IMR-90 (cell line): ENCODE measurements at regions not wholly inside any gene's neighbourhood (a gene's known extent, or its start where the extent isn't known, plus 50 kb on each side); places are given as distances from the start of the nearest gene placed in this dataset.

Experiments
- ATAC-seq: fragments of 200-7000 bp; cut with Tn5 transposase; 2 replicates; pipeline ENCODE4 v1.9.1; 2020; ENCODE audit warnings: low read depth, mild to moderate bottlenecking, moderate library complexity
- BruUV-seq: library from RNA; stranded (reverse); fragments of 400-500 nt; replicated peaks from 2 replicates; lab custom pipeline; 2021; lab: Mats Ljungman, UMichigan
- CTCF ChIA-PET: fragments of 300-600 bp; formaldehyde crosslinking; extraction: SDS; loops from one replicate; lab custom pipeline; 2021; ENCODE audit warnings: antibody characterized with exemption; lab: Yijun Ruan, JAX
- POLR2A ChIA-PET: fragments of 300-600 bp; sonication (Branson Sonifier 250); formaldehyde crosslinking; loops from one replicate; lab custom pipeline; 2022; ENCODE audit warnings: antibody characterized with exemption; ENCODE audit not compliant: unreplicated experiment; lab: Charles Lee
- DNase-seq: peaks from one replicate; pipeline ENCODE4 v3.0.0; 2013
- H2AFZ ChIP-seq: replicated peaks from 2 replicates; pipeline ENCODE3; 2013; ENCODE audit warnings: low read length, mild to moderate bottlenecking; ENCODE audit not compliant: poor library complexity
- H2AK5ac ChIP-seq: 2 replicates; pipeline ENCODE4 v1.6.1; 2013; ENCODE audit warnings: low read depth, low read length, inconsistent platforms
- H2AK9ac ChIP-seq: replicated peaks from 2 replicates; pipeline ENCODE3; 2013; ENCODE audit warnings: mild to moderate bottlenecking, low read depth, low read length, moderate library complexity; ENCODE audit not compliant: poor library complexity
- H2BK120ac ChIP-seq: 2 replicates; pipeline ENCODE4 v1.6.1; 2013; ENCODE audit warnings: low read depth, low read length, inconsistent platforms
- H2BK15ac ChIP-seq: 3 replicates; pipeline ENCODE4 v1.6.1; 2013; ENCODE audit warnings: low read depth, low read length, inconsistent platforms
- H2BK20ac ChIP-seq: 2 replicates; pipeline ENCODE4 v1.6.1; 2013; ENCODE audit warnings: low read depth, mild to moderate bottlenecking, inconsistent platforms, low read length, moderate library complexity
- H2BK5ac ChIP-seq: 2 replicates; pipeline ENCODE4 v1.6.1; 2013; ENCODE audit warnings: mild to moderate bottlenecking, low read depth, low read length, inconsistent platforms; ENCODE audit not compliant: poor library complexity, severe bottlenecking
- H3K14ac ChIP-seq: replicated peaks from 2 replicates; pipeline ENCODE4 v1.6.1; 2013; ENCODE audit warnings: low read depth, low read length, inconsistent platforms
- H3K18ac ChIP-seq: 2 replicates; pipeline ENCODE4 v1.6.1; 2013; ENCODE audit warnings: low read depth, low read length, control low read depth
- H3K23ac ChIP-seq: 2 replicates; pipeline ENCODE4 v1.6.1; 2013; ENCODE audit warnings: low read depth, low read length, inconsistent platforms
- H3K27ac ChIP-seq: 2 replicates; pipeline ENCODE4 v1.5.1; 2013; ENCODE audit warnings: mild to moderate bottlenecking, control low read depth, low read length; ENCODE audit not compliant: insufficient read depth
- H3K27me3 ChIP-seq: 2 replicates; pipeline ENCODE4 v1.6.1; 2013; ENCODE audit warnings: low read length; ENCODE audit not compliant: control insufficient read depth, insufficient read depth
- H3K36me3 ChIP-seq: 2 replicates; pipeline ENCODE4 v1.6.1; 2013; ENCODE audit warnings: low read length, mixed read lengths; ENCODE audit not compliant: control insufficient read depth, insufficient read depth
- H3K4ac ChIP-seq: 2 replicates; pipeline ENCODE4 v1.6.1; 2013; ENCODE audit warnings: low read depth, low read length, inconsistent platforms
- H3K4me1 ChIP-seq: 2 replicates; pipeline ENCODE4 v1.6.1; 2013; ENCODE audit warnings: low read length, mixed read lengths; ENCODE audit not compliant: control insufficient read depth, insufficient read depth
- H3K4me2 ChIP-seq: 2 replicates; pipeline ENCODE4 v1.6.1; 2013; ENCODE audit warnings: low read depth, mild to moderate bottlenecking, control low read depth, low read length, moderate library complexity
- H3K4me3 ChIP-seq: 2 replicates; pipeline ENCODE4 v1.5.1; 2013; ENCODE audit warnings: low read depth, mild to moderate bottlenecking, control low read depth, low read length, moderate library complexity; ENCODE audit not compliant: insufficient read depth
- H3K56ac ChIP-seq: 2 replicates; pipeline ENCODE4 v1.6.1; 2013; ENCODE audit warnings: low read length, inconsistent platforms; ENCODE audit not compliant: insufficient read depth; ENCODE audit errors: extremely low read depth
- H3K79me1 ChIP-seq, 2 experiments: 2 replicates each; pipeline ENCODE4 v1.6.1; 2013; ENCODE audit warnings: low read length in 2 of 2, inconsistent platforms in 1 of 2, low read depth in 1 of 2
- H3K9ac ChIP-seq: 2 replicates; pipeline ENCODE4 v1.6.1; 2013; ENCODE audit warnings: low read depth, low read length, control low read depth
- H3K9me1 ChIP-seq: 2 replicates; pipeline ENCODE4 v1.6.1; 2013; ENCODE audit warnings: low read length, inconsistent platforms; ENCODE audit not compliant: insufficient read depth
- H3K9me3 ChIP-seq: 2 replicates; pipeline ENCODE4 v1.6.1; 2013; ENCODE audit warnings: low read length; ENCODE audit not compliant: control insufficient read depth, insufficient read depth
- H4K20me1 ChIP-seq: 2 replicates; pipeline ENCODE4 v1.6.1; 2013; ENCODE audit warnings: low read length, inconsistent platforms; ENCODE audit not compliant: insufficient read depth
- H4K5ac ChIP-seq: 2 replicates; pipeline ENCODE4 v1.6.1; 2013; ENCODE audit warnings: mild to moderate bottlenecking, low read depth, low read length, control low read depth
- H4K8ac ChIP-seq, 2 experiments: 2 replicates each; pipeline ENCODE4 v1.6.1; 2013; ENCODE audit warnings: low read depth in 2 of 2, low read length in 2 of 2, control low read depth in 1 of 2, inconsistent platforms in 1 of 2
- H4K91ac ChIP-seq: 2 replicates; pipeline ENCODE4 v1.6.1; 2013; ENCODE audit warnings: low read depth, low read length, inconsistent platforms; ENCODE audit not compliant: insufficient read depth
- BHLHE40 ChIP-seq: fragments of 150-350 bp; IDR thresholded peaks from 2 replicates; pipeline ENCODE4 v1.6.1; 2016; ENCODE audit warnings: mild to moderate bottlenecking, low read depth, low read length
- CEBPB ChIP-seq: IDR thresholded peaks from 2 replicates; pipeline ENCODE4 v1.6.1; 2012; ENCODE audit warnings: low read depth, low read length, improper control_type of control experiment
- CHD1 ChIP-seq: IDR thresholded peaks from 2 replicates; pipeline ENCODE4 v1.6.1; 2012; ENCODE audit warnings: low read depth, low read length, improper control_type of control experiment
- ELK1 ChIP-seq: fragments of 150-350 bp; IDR thresholded peaks from 2 replicates; pipeline ENCODE4 v1.6.1; 2016; ENCODE audit warnings: low read depth, mild to moderate bottlenecking, low read length, moderate library complexity, borderline replicate concordance
- MAFK ChIP-seq: IDR thresholded peaks from 2 replicates; pipeline ENCODE4 v1.6.1; 2012; ENCODE audit warnings: low read depth, low read length, improper control_type of control experiment
- MAZ ChIP-seq: IDR thresholded peaks from 2 replicates; pipeline ENCODE4 v1.6.1; 2012; ENCODE audit warnings: low read depth, mild to moderate bottlenecking, low read length, improper control_type of control experiment, moderate library complexity, borderline replicate concordance
- MXI1 ChIP-seq: IDR thresholded peaks from 2 replicates; pipeline ENCODE4 v1.6.1; 2012; ENCODE audit warnings: low read depth, mild to moderate bottlenecking, low read length, moderate library complexity, borderline replicate concordance
- NFE2L2 ChIP-seq: fragments of 150-350 bp; IDR thresholded peaks from 2 replicates; pipeline ENCODE4 v1.6.1; 2016; ENCODE audit warnings: low read depth, mild to moderate bottlenecking, low read length
- POLR2A ChIP-seq: IDR thresholded peaks from 2 replicates; pipeline ENCODE4 v1.6.1; 2012; ENCODE audit warnings: mild to moderate bottlenecking, low read depth, low read length
- RCOR1 ChIP-seq: IDR thresholded peaks from 2 replicates; pipeline ENCODE4 v1.6.1; 2012; ENCODE audit warnings: mild to moderate bottlenecking, low read length, improper control_type of control experiment; ENCODE audit not compliant: insufficient replicate concordance
- SMC3 ChIP-seq: fragments of 150-350 bp; IDR thresholded peaks from 2 replicates; pipeline ENCODE4 v1.6.1; 2016; ENCODE audit warnings: low read depth, mild to moderate bottlenecking, antibody characterized with exemption, low read length, moderate library complexity
- WGBS, 2 experiments: methylation state at CpG; one replicate each; pipeline versions ENCODE4 v1.1.5 to v1.1.7; 2013; ENCODE audit warnings: missing lambda C conversion rate in 2 of 2; ENCODE audit not compliant: insufficient read length in 1 of 2; ENCODE audit errors: extremely low coverage in 2 of 2; 5-methylcytosine and 5-hydroxymethylcytosine counted together
- dilution Hi-C: fragments of 300-500 bp; cut with HindIII; formaldehyde crosslinking; loops from one replicate; pipeline ENCODE4 v1.14.3; 2018; ENCODE audit warnings: low sequenced_read_pairs; ENCODE audit not compliant: unreplicated experiment
- in situ Hi-C: fragments of 300-500 bp; cut with MboI; formaldehyde crosslinking; loops from 3 replicates; pipeline ENCODE4 v1.14.3; 2019; ENCODE audit warnings: low sequenced_read_pairs, inconsistent platforms, mixed read lengths
- intact Hi-C: fragments of 100-400 bp; cut with micrococcal nuclease; formaldehyde crosslinking; loops from 2 replicates; pipeline ENCODE4 v1.10.0; 2022
- TF ChIP-seq, protein P1 (sequence below): fragments of 150-350 bp; IDR thresholded peaks from 2 replicates; pipeline ENCODE4 v1.6.1; 2017; ENCODE audit warnings: mild to moderate bottlenecking, antibody characterized with exemption, low read length, low read depth

DNA sequence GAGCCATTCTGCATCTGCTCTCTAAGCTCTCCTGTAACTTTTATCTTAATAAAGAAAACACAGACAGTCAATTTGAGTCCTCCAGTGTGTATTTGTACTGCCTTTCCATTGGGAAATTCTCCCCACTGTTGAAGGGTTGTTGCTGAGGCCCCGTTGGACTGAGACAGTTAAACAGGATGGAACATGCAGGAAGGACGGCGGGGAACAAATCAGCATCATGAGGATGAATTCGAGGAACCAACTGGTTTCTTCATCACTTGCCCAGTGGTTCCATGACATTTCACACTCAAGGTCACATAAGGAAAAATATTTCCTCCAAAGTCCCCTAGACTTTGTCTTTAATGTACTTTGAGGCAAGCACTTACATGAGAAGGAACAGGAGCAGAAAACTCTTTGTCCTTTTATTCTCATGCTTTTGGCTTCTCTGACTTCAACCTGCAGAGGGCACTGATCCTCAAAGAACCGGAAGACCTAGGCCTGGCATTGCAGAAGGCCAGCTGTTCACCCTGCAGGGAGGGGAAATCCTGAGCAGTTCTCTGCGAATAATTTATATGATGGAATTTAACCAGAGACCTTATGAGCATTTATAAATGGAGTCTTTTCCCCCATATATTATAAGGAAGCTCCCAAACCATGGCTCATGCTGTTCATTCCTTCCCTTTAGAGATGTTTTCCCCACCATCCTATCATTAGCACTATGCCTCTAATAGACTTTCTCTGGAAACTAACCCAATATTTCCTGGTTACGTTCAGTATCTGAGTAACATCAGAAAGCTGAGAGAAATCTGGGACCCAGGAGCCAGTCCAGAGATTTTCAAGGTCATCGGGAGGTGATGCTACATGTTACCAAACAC is 55.2 kb upstream of the ADGRF1 start (continued):
- peak; percentile 98 for TF ChIP-seq SMC3
- no peak for TF ChIP-seq CHD1

DNA sequence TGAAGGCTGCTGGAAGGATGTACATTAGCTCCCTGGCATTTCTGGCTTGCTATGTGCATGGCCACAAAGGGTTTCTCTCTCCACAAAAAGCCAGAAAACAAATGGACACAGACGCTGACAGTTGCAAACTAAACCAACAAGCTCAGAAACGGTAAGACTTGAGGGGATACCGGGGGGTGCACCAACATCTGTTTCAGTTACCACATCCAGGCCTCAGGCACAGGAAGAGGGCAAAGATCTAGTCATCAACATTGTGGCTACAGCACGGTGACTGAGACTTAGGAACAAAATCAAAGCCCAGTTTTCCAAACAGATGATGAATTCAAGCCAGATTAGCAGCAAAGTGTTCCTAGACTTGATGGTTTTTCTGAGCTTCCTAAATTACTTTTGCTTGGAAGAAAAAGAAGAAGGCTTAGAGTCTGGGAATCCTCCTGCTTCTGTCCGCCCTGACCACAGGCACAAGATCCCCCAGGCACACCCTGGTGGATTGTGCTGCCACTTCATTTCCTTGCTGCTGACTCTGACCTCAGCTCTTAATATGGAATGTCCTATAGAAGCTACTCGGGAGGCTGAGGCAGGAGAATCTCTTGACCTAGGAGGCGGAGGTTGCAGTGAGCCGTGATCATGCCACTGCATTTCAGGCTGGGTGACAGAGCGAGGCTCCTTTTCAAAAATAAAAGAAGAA is 54.2 kb upstream of the ADGRF1 start:
- Histone ChIP-seq H3K27me3 (0 out of 2 replicates have a peak, but pooled peaks cover 2% of the 10 kb centered on the region), H3K23ac (no peak overlapping the region), H3K56ac (no peak overlapping the region), H4K20me1 (no peaks in the 10 kb centered on the region), H3K36me3 (no peaks in the 10 kb centered on the region), H3K9me1 (no peaks in the 10 kb centered on the region), H2BK15ac (no peak overlapping the region), H3K9me3 (no peaks in the 10 kb centered on the region), H3K4me2 (no peak overlapping the region), H3K14ac (no peak overlapping the region), H3K27ac (no peak overlapping the region), H3K4me1 (no peaks in the 10 kb centered on the region), H3K79me1 (no peaks in the 10 kb centered on the region), H2AFZ (no peak overlapping the region), H4K91ac (no peak overlapping the region), H3K4ac (no peak overlapping the region), H2BK5ac (no peak overlapping the region), H4K8ac (no peak overlapping the region), H3K18ac (no peak overlapping the region), H2BK120ac (no peak overlapping the region), H2AK5ac (no peak overlapping the region), H2AK9ac (no peak overlapping the region), H2BK20ac (no peak overlapping the region), H3K9ac (no peak overlapping the region), H4K5ac (no peak overlapping the region), H3K4me3 (no peak overlapping the region)
- ChIA-PET POLR2A (interaction anchor here (0.6 kb wide), 1 partner anchor 213 kb away, joined by 3 read pairs; no protein-coding TSS in a partner anchor), CTCF (interaction anchor here (0.8 to 3.1 kb wide), 3 partner anchors 181 to 213 kb away, joined by 3 to 22 read pairs (median 4); partner anchors contain the start of gene TNFRSF21)
- in situ Hi-C loops (loop anchor here (5.0 kb wide), 1 partner anchor 211 kb away; the partner anchor contains the start of gene TNFRSF21), intact Hi-C loops (loop anchor here (5.0 kb wide), 2 partner anchors 151 to 381 kb away; partner anchors contain the start of gene CD2AP), dilution Hi-C loops (no loop called here)
- BruUV-seq: no TSS peak
- ATAC-seq (no peak), DNase-seq (no peak)
- 30% methylated on average over 2 of the region's 9 CpGs; no CpG with 5 or more reads in 1 of the 2 experiments for WGBS, 2 experiments
- TF ChIP-seq MAFK (no peak), ELK1 (no peak), NFE2L2 (no peak), CHD1 (no peak), MAZ (no peak), RCOR1 (no peak), MXI1 (no peak), CEBPB (no peak), SMC3 (no peak), BHLHE40 (no peak), POLR2A (no peak)
- TF ChIP-seq, protein P1, sequence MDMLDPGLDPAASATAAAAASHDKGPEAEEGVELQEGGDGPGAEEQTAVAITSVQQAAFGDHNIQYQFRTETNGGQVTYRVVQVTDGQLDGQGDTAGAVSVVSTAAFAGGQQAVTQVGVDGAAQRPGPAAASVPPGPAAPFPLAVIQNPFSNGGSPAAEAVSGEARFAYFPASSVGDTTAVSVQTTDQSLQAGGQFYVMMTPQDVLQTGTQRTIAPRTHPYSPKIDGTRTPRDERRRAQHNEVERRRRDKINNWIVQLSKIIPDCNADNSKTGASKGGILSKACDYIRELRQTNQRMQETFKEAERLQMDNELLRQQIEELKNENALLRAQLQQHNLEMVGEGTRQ: no peak
